OCI-LY1 (cell line): ENCODE measurements at regions not wholly inside any gene's neighbourhood (a gene's known extent, or its start where the extent isn't known, plus 50 kb on each side); places are given as distances from the start of the nearest gene placed in this dataset.

ENCODE experiments used
- CTCF ChIP-seq: fragments of 200-600 bp; sonication (generic), shearing (Covaris generic); IDR thresholded peaks from 2 replicates; pipeline ENCODE4 v1.5.1; 2017; ENCODE audit warnings: mild to moderate bottlenecking, antibody characterized with exemption, low read length, moderate library complexity, mixed read lengths
- EZH2 ChIP-seq: fragments of 200-600 bp; sonication (generic), shearing (Covaris generic); IDR thresholded peaks from 2 replicates; pipeline ENCODE4 v1.8.0; 2017; ENCODE audit warnings: borderline replicate concordance, mixed run types, mild to moderate bottlenecking, antibody characterized with exemption, low read length, moderate library complexity, mixed read lengths

DNA sequence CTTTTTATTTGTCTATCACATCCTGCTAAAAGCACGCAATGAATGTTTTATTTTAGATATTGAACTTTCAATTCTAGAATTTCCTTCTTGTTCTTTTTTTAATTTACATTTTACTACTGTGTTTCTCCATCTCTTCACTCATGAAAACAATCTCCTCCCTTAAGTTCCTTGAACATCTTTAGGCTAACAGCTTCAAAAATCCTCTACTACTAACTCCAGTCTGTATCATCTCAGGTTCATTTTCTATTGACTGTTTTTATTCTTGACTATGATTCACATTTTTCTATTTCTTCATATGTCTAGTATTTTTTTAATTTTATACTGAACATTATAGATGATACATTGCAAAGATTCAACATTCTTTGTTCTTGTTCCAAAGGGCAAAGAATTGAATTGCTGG lies 79.2 kb upstream of the NCK2 start:
- TF ChIP-seq CTCF (no peak), EZH2 (no peak)
